GM23338 (cell line): ENCODE measurements at regions not wholly inside any gene's neighbourhood (a gene's known extent, or its start where the extent isn't known, plus 50 kb on each side); places are given as distances from the start of the nearest gene placed in this dataset.
A peak's percentile ranks its signal among the peaks of the same experiment; 100 is the strongest.

Experiments
- ATAC-seq: fragments of 200-7000 bp; cut with Tn5 transposase; 3 replicates; pipeline ENCODE4 v1.9.1; 2020
- DNase-seq: peaks from one replicate; pipeline ENCODE4 v3.0.0-alpha.2; 2015; ENCODE audit warnings: low spot score
- H2AFZ ChIP-seq: fragments of 200-600 bp; sonication (generic); 2 replicates; pipeline ENCODE4 v1.8.0; 2016; ENCODE audit warnings: antibody characterized with exemption, mild to moderate bottlenecking, moderate library complexity
- H3F3A ChIP-seq: fragments of 200-600 bp; sonication (generic); replicated peaks from 2 replicates; pipeline ENCODE4 v1.8.0; 2017; ENCODE audit warnings: antibody characterized with exemption, mixed run types, low read depth
- H3K27ac ChIP-seq: fragments of 200-600 bp; sonication (generic); 2 replicates; pipeline ENCODE4 v1.6.1; 2016; ENCODE audit warnings: low read depth
- H3K27me3 ChIP-seq: fragments of 200-600 bp; sonication (generic); 2 replicates; pipeline ENCODE4 v1.8.0; 2016; ENCODE audit warnings: mild to moderate bottlenecking, mixed run types, moderate library complexity; ENCODE audit not compliant: insufficient read depth
- H3K36me3 ChIP-seq: fragments of 200-600 bp; sonication (generic); 2 replicates; pipeline ENCODE4 v1.8.0; 2016; ENCODE audit warnings: mild to moderate bottlenecking; ENCODE audit not compliant: insufficient read depth
- H3K4me1 ChIP-seq: fragments of 200-600 bp; sonication (generic); 2 replicates; pipeline ENCODE4 v1.8.0; 2016; ENCODE audit warnings: mild to moderate bottlenecking, moderate library complexity; ENCODE audit not compliant: insufficient read depth
- H3K4me2 ChIP-seq: fragments of 200-600 bp; sonication (generic); 2 replicates; pipeline ENCODE4 v1.7.1; 2017; ENCODE audit warnings: mixed run types
- H3K4me3 ChIP-seq: fragments of 200-600 bp; sonication (generic); 2 replicates; pipeline ENCODE4 v1.6.1; 2016; ENCODE audit warnings: mixed run types
- H3K79me2 ChIP-seq: fragments of 200-600 bp; sonication (generic); replicated peaks from 2 replicates; pipeline ENCODE4 v1.8.0; 2017; ENCODE audit warnings: mild to moderate bottlenecking; ENCODE audit not compliant: insufficient read depth
- H3K9me2 ChIP-seq: fragments of 200-600 bp; sonication (generic); 2 replicates; pipeline ENCODE4 v1.8.0; 2017; ENCODE audit not compliant: insufficient read depth
- H4K20me1 ChIP-seq: fragments of 200-600 bp; sonication (generic); replicated peaks from 2 replicates; pipeline ENCODE4 v1.8.0; 2017; ENCODE audit warnings: mild to moderate bottlenecking; ENCODE audit not compliant: insufficient read depth
- H3K27ac Mint-ChIP-seq: 2 replicates; pipeline ENCODE4 v1.8.0; 2020; ENCODE audit warnings: inconsistent platforms, mild to moderate bottlenecking, moderate library complexity, mixed read lengths
- H3K27me3 Mint-ChIP-seq: 3 replicates; pipeline ENCODE4 v1.8.0; 2022; ENCODE audit warnings: low read depth, mild to moderate bottlenecking, moderate library complexity, mixed read lengths, inconsistent platforms; ENCODE audit not compliant: insufficient read depth, poor library complexity
- H3K36me3 Mint-ChIP-seq: 3 replicates; pipeline ENCODE4 v1.8.0; 2021; ENCODE audit warnings: low read depth, mild to moderate bottlenecking, inconsistent platforms, moderate library complexity, mixed read lengths
- H3K4me1 Mint-ChIP-seq: 3 replicates; pipeline ENCODE4 v1.8.0; 2020; ENCODE audit warnings: mild to moderate bottlenecking, inconsistent platforms, mixed read lengths
- H3K4me3 Mint-ChIP-seq: 3 replicates; pipeline ENCODE4 v1.8.0; 2021; ENCODE audit warnings: moderate library complexity, mild to moderate bottlenecking, inconsistent platforms, mixed read lengths
- H3K9me3 Mint-ChIP-seq: 3 replicates; pipeline ENCODE4 v1.8.0; 2020; ENCODE audit warnings: moderate library complexity, mild to moderate bottlenecking, inconsistent platforms, mixed read lengths
- CREB1 ChIP-seq: fragments of 250-450 bp; sonication (Bioruptor Pico); IDR thresholded peaks from 2 replicates; pipeline ENCODE4 v1.5.0; 2020; ENCODE audit warnings: low read depth, mild to moderate bottlenecking, moderate library complexity
- CTCF ChIP-seq, 2 experiments: fragments of 200-600 bp in 1 of 2; sonication (generic) in 1 of 2; conservative IDR thresholded peaks; 2 replicates each; pipeline versions ENCODE4 v1.5.1 to v1.6.1; 2016 to 2017; ENCODE audit warnings: antibody characterized with exemption in 2 of 2, low read depth in 2 of 2, mild to moderate bottlenecking in 2 of 2, moderate library complexity in 1 of 2
- ETS1 ChIP-seq: IDR thresholded peaks from 2 replicates; pipeline ENCODE4 v1.6.1; 2016; ENCODE audit warnings: antibody characterized with exemption
- EZH2phosphoT487 ChIP-seq: fragments of 200-600 bp; sonication (generic); IDR thresholded peaks from one replicate; pipeline ENCODE4 v1.8.1; 2018; ENCODE audit warnings: antibody characterized with exemption; ENCODE audit not compliant: unreplicated experiment
- NANOG ChIP-seq: IDR thresholded peaks from 2 replicates; pipeline ENCODE4 v1.6.1; 2016; ENCODE audit warnings: antibody characterized with exemption, borderline replicate concordance
- STAT1 ChIP-seq: IDR thresholded peaks from one replicate; pipeline ENCODE4 v1.6.1; 2016; ENCODE audit warnings: antibody characterized with exemption; ENCODE audit not compliant: unreplicated experiment
- ZNF114 ChIP-seq: fragments of 250-450 bp; sonication (Bioruptor Pico); IDR thresholded peaks from 2 replicates; pipeline ENCODE4 v1.5.0; 2020; ENCODE audit warnings: mild to moderate bottlenecking, moderate library complexity

- no peaks in the 10 kb centered on the region for H3K27me3 ChIP-seq
- Mint-ChIP-seq H3K4me1 (peaks cover 36% of the 10 kb centered on the region), H3K4me3 (no peak overlapping the region), H3K27ac (peak overlapping the region; percentile 5; the same call in 1 of the 2 replicates), H3K36me3 (no peaks in the 10 kb centered on the region), H3K27me3 (peaks cover 7% of the 10 kb centered on the region), H3K9me3 (no peaks in the 10 kb centered on the region)
- peaks cover 16% of the 10 kb centered on the region for H3K4me1 ChIP-seq
- peak overlapping the region; percentile 78; the same call in 1 of the 2 replicates for H2AFZ ChIP-seq
- no peak for DNase-seq
- TF ChIP-seq STAT1 = no peak
- no peak for TF ChIP-seq CTCF (conservative IDR thresholded peaks at IDR 0.05; ENCODE audit: low read depth in 2 of 2)
- ATAC-seq = no peak
- 0 out of 2 replicates have a peak overlapping the region, but pooled peaks have one; percentile 20 for H3K4me2 ChIP-seq
- H3K36me3 ChIP-seq = no peaks in the 10 kb centered on the region
- H3K79me2 ChIP-seq = no peaks in the 10 kb centered on the region
- H3F3A ChIP-seq = no peaks in the 10 kb centered on the region
- H4K20me1 ChIP-seq = no peaks in the 10 kb centered on the region
- H3K4me3 ChIP-seq = no peak overlapping the region
- no peak overlapping the region for H3K27ac ChIP-seq
- no peaks in the 10 kb centered on the region for H3K9me2 ChIP-seq
These were observed 98.9 kb downstream of the ATXN3L start for GRCh38 chrX:13220916-13221315.

GRCh38 chrX:13219991-13220764 lies 99.7 kb downstream of the ATXN3L start:
- no peaks in the 10 kb centered on the region for H3K36me3 ChIP-seq
- DNase-seq = no peak
- no peak overlapping the region for H3K27ac Mint-ChIP-seq
- no peaks in the 10 kb centered on the region for H3K9me3 Mint-ChIP-seq
- TF ChIP-seq ETS1 (no peak), NANOG (no peak), ZNF114 (CRISPR knock-in tag) (no peak), CREB1 (CRISPR knock-in tag) (no peak)
- no peak overlapping the region for H3K4me3 Mint-ChIP-seq
- no peaks in the 10 kb centered on the region for H3K27me3 ChIP-seq
- no peaks in the 10 kb centered on the region for H3F3A ChIP-seq
- no peak overlapping the region for H2AFZ ChIP-seq
- peaks cover 7% of the 10 kb centered on the region for H3K27me3 Mint-ChIP-seq
- H3K4me1 ChIP-seq = peaks cover 16% of the 10 kb centered on the region
- H3K4me1 Mint-ChIP-seq = peaks cover 36% of the 10 kb centered on the region
- no peaks in the 10 kb centered on the region for H3K36me3 Mint-ChIP-seq
- no peak overlapping the region for H3K4me3 ChIP-seq
- H3K4me2 ChIP-seq = 0 out of 2 replicates have a peak overlapping the region, but pooled peaks have one; percentile 20
- no peaks in the 10 kb centered on the region for H4K20me1 ChIP-seq
- no peaks in the 10 kb centered on the region for H3K9me2 ChIP-seq
- ATAC-seq = no peak
- H3K27ac ChIP-seq = no peak overlapping the region
- no peaks in the 10 kb centered on the region for H3K79me2 ChIP-seq

GRCh38 chrX:13218758-13219157 lies 101.1 kb downstream of the ATXN3L start:
- H3K79me2 ChIP-seq = no peaks in the 10 kb centered on the region
- Mint-ChIP-seq H3K9me3 (no peaks in the 10 kb centered on the region), H3K36me3 (no peaks in the 10 kb centered on the region), H3K27me3 (peaks cover 10% of the 10 kb centered on the region), H3K4me3 (no peak overlapping the region), H3K27ac (no peak overlapping the region), H3K4me1 (peaks cover 36% of the 10 kb centered on the region)
- no peaks in the 10 kb centered on the region for H3F3A ChIP-seq
- H3K27me3 ChIP-seq = no peaks in the 10 kb centered on the region
- no peak overlapping the region for H3K4me2 ChIP-seq
- H3K4me1 ChIP-seq = peaks cover 16% of the 10 kb centered on the region
- H4K20me1 ChIP-seq = no peaks in the 10 kb centered on the region
- no peak overlapping the region for H2AFZ ChIP-seq
- DNase-seq (no peak), ATAC-seq (no peak)
- no peaks in the 10 kb centered on the region for H3K36me3 ChIP-seq
- H3K9me2 ChIP-seq = no peaks in the 10 kb centered on the region
- no peak overlapping the region for H3K27ac ChIP-seq
- H3K4me3 ChIP-seq = no peak overlapping the region
- TF ChIP-seq EZH2phosphoT487 (no peak), CTCF (conservative IDR thresholded peaks at IDR 0.05; ENCODE audit: low read depth in 2 of 2) (no peak)
